MM.1S (cell line): ENCODE measurements at regions not wholly inside any gene's neighbourhood (a gene's known extent, or its start where the extent isn't known, plus 50 kb on each side); places are given as distances from the start of the nearest gene placed in this dataset.

Source experiments
- DNase-seq: peaks from one replicate; pipeline ENCODE4 v3.0.0-alpha.2; 2015
- H2AFZ ChIP-seq: fragments of 300-600 bp; sonication (generic); 2 replicates; pipeline ENCODE4 v1.6.0; 2016; ENCODE audit warnings: antibody characterized with exemption, low read length
- H3F3A ChIP-seq: fragments of 300-600 bp; sonication (generic); 2 replicates; pipeline ENCODE4 v1.6.1; 2016; ENCODE audit warnings: mild to moderate bottlenecking, antibody characterized with exemption, low read length, moderate library complexity, mixed read lengths; ENCODE audit not compliant: insufficient read depth
- H3K27ac ChIP-seq: fragments of 300-600 bp; sonication (generic); 2 replicates; pipeline ENCODE4 v1.5.1; 2016; ENCODE audit warnings: mild to moderate bottlenecking, low read length
- H3K27me3 ChIP-seq: fragments of 300-600 bp; sonication (generic); replicated peaks from 2 replicates; pipeline ENCODE4 v1.6.0; 2016; ENCODE audit warnings: low read length; ENCODE audit not compliant: insufficient read depth
- H3K36me3 ChIP-seq: fragments of 300-600 bp; sonication (generic); replicated peaks from 2 replicates; pipeline ENCODE4 v1.6.1; 2016; ENCODE audit warnings: mild to moderate bottlenecking, low read length, mixed read lengths; ENCODE audit not compliant: insufficient read depth
- H3K4me1 ChIP-seq: fragments of 300-600 bp; sonication (generic); 2 replicates; pipeline ENCODE4 v1.6.1; 2016; ENCODE audit warnings: low read length, mixed read lengths
- H3K4me2 ChIP-seq: fragments of 300-600 bp; sonication (generic); 2 replicates; pipeline ENCODE4 v1.6.0; 2016; ENCODE audit warnings: low read depth, low read length
- H3K4me3 ChIP-seq: fragments of 300-600 bp; sonication (generic); 2 replicates; pipeline ENCODE4 v1.5.1; 2016; ENCODE audit warnings: low read length, mixed read lengths
- H3K79me2 ChIP-seq: fragments of 300-600 bp; sonication (generic); 2 replicates; pipeline ENCODE4 v1.6.1; 2016; ENCODE audit warnings: mixed run types, low read length, mixed read lengths
- H3K9ac ChIP-seq: fragments of 300-600 bp; sonication (generic); 2 replicates; pipeline ENCODE4 v1.6.1; 2016; ENCODE audit warnings: low read length, mixed read lengths
- H3K9me2 ChIP-seq: fragments of 300-600 bp; sonication (generic); replicated peaks from 2 replicates; pipeline ENCODE4 v1.6.1; 2016; ENCODE audit warnings: mild to moderate bottlenecking, low read length, mixed read lengths; ENCODE audit not compliant: insufficient read depth
- H3K9me3 ChIP-seq: fragments of 300-600 bp; sonication (generic); replicated peaks from 2 replicates; pipeline ENCODE4 v1.6.1; 2016; ENCODE audit warnings: mild to moderate bottlenecking, low read length, mixed read lengths; ENCODE audit not compliant: insufficient read depth
- H4K20me1 ChIP-seq: fragments of 300-600 bp; sonication (generic); 2 replicates; pipeline ENCODE4 v1.6.1; 2016; ENCODE audit warnings: mild to moderate bottlenecking, low read length, moderate library complexity, mixed read lengths; ENCODE audit not compliant: insufficient read depth
- CTCF ChIP-seq: fragments of 300-600 bp; sonication (generic); IDR thresholded peaks from 2 replicates; pipeline ENCODE4 v1.5.1; 2016; ENCODE audit warnings: antibody characterized with exemption, low read length, mixed read lengths
- EZH2 ChIP-seq: fragments of 300-600 bp; sonication (generic); optimal IDR thresholded peaks from 2 replicates; pipeline ENCODE3; 2017; ENCODE audit warnings: low read depth, mild to moderate bottlenecking, antibody characterized with exemption, low read length, mixed read lengths
- EZH2phosphoT487 ChIP-seq: fragments of 300-600 bp; sonication (generic); IDR thresholded peaks from 2 replicates; pipeline ENCODE4 v1.6.1; 2018; ENCODE audit warnings: antibody characterized with exemption, low read length

DNA sequence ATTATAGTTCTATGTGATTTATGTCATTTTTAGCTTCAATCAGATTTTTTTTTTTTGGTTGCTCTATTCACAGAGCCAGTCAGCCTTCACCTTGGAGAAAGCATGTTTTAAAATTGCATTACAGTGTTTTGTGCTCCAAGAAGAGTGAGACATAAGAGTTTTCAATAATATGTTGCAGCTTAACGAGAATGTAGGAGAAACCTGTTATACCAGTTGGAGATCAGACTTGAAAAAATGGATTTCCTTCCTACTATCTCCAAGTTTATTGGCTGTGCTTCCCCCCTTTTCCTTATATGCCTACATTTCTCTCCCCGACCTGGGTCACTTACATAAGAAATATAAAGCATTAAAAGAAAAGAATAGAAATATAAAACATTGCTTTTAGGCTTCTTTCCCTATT, 123.9 kb upstream of the ARGLU1 start:
- TF ChIP-seq CTCF = no peak
- no peak for TF ChIP-seq EZH2
- TF ChIP-seq EZH2phosphoT487 = no peak
- Histone ChIP-seq H3K4me3 (no peak overlapping the region), H3K4me1 (no peaks in the 10 kb centered on the region), H3K4me2 (no peak overlapping the region), H3K9me3 (no peaks in the 10 kb centered on the region), H3K27ac (no peak overlapping the region), H3K36me3 (no peaks in the 10 kb centered on the region), H4K20me1 (no peaks in the 10 kb centered on the region), H3F3A (no peaks in the 10 kb centered on the region), H3K27me3 (no peaks in the 10 kb centered on the region), H3K9me2 (no peaks in the 10 kb centered on the region), H3K79me2 (no peaks in the 10 kb centered on the region), H2AFZ (no peak overlapping the region), H3K9ac (no peak overlapping the region)
- DNase-seq = no peak

- no peaks in the 10 kb centered on the region for H3K9me2 ChIP-seq
- no peaks in the 10 kb centered on the region for H3F3A ChIP-seq
- no peak overlapping the region for H3K4me2 ChIP-seq
- no peaks in the 10 kb centered on the region for H3K27me3 ChIP-seq
- no peak for DNase-seq
- no peak overlapping the region for H3K9ac ChIP-seq
- no peaks in the 10 kb centered on the region for H3K9me3 ChIP-seq
- no peaks in the 10 kb centered on the region for H3K36me3 ChIP-seq
- no peak overlapping the region for H3K27ac ChIP-seq
- no peaks in the 10 kb centered on the region for H3K79me2 ChIP-seq
- H3K4me3 ChIP-seq = no peak overlapping the region
- no peak for TF ChIP-seq CTCF
- TF ChIP-seq EZH2 = no peak
- TF ChIP-seq EZH2phosphoT487 = no peak
- no peak overlapping the region for H2AFZ ChIP-seq
- H4K20me1 ChIP-seq = no peaks in the 10 kb centered on the region
- H3K4me1 ChIP-seq = no peaks in the 10 kb centered on the region
Observed at GRCh38 chr13:106691341-106691740, 123.4 kb upstream of the ARGLU1 start.

DNA sequence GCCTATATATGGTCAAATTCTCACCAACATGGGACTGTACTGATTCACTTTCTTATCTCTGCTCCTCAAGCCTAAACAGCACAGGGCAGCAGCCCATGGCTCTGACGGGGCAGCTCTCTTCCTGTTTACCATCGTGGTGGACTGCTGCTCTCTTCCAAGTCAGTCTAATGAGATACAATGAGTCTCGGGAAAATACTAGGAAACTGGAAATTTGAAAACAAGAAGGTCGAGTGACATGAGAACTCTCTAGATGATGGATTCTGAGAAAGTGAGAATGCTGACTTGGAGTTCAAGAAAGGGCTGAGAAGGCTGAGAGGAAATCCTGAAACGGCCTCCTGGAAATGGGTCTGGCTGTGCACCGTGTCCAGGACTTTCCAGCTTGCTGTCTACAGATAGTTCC, 122.8 kb upstream of the ARGLU1 start:
- no peak for DNase-seq
- Histone ChIP-seq H3K27ac (no peak overlapping the region), H2AFZ (no peak overlapping the region), H3K4me2 (no peak overlapping the region), H3K36me3 (no peaks in the 10 kb centered on the region), H3K4me1 (no peaks in the 10 kb centered on the region), H3F3A (no peaks in the 10 kb centered on the region), H3K4me3 (no peak overlapping the region), H3K27me3 (no peaks in the 10 kb centered on the region), H3K9me3 (no peaks in the 10 kb centered on the region), H4K20me1 (no peaks in the 10 kb centered on the region), H3K9ac (no peak overlapping the region), H3K9me2 (no peaks in the 10 kb centered on the region), H3K79me2 (no peaks in the 10 kb centered on the region)
- TF ChIP-seq EZH2 (no peak), EZH2phosphoT487 (no peak), CTCF (no peak)

- Histone ChIP-seq H3K27ac (no peak overlapping the region), H2AFZ (no peak overlapping the region), H3K4me2 (no peak overlapping the region), H3K9me2 (no peaks in the 10 kb centered on the region), H4K20me1 (no peaks in the 10 kb centered on the region), H3K4me3 (no peak overlapping the region), H3K9ac (no peak overlapping the region), H3K79me2 (no peaks in the 10 kb centered on the region), H3K36me3 (no peaks in the 10 kb centered on the region), H3K27me3 (no peaks in the 10 kb centered on the region), H3K4me1 (no peaks in the 10 kb centered on the region), H3F3A (no peaks in the 10 kb centered on the region), H3K9me3 (no peaks in the 10 kb centered on the region)
- TF ChIP-seq CTCF = no peak
- no peak for TF ChIP-seq EZH2
- TF ChIP-seq EZH2phosphoT487 = no peak
- no peak for DNase-seq
Observed at GRCh38 chr13:106689906-106690305, 122.0 kb upstream of the ARGLU1 start.
